ENCODE measurements at regions not wholly inside any gene's neighbourhood (a gene's known extent, or its start where the extent isn't known, plus 50 kb on each side); places are given as distances from the start of the nearest gene placed in this dataset.

DNA sequence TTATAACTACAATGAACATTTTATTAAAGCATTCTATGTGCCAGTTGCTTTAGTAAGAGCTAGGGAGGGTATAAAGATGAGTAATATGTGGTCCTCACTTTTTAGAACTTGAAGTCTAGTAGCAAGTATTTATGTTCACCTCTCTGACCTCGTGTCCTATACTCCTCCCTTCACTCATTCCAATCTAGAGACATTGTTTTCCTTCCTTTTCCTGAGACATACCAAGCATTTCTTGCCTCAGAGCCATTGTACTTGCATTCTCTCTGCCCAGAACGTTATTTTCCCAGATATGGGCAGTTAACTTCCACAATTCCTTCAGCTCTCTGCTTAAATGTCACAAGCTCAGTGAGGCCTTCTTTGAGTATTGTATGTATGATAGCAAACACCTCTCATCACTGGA lies 408.6 kb downstream of the PDCD6IP start:
- no peak overlapping the region for H3K4me3 ChIP-seq
- H3K27me3 ChIP-seq (ENCODE audit: insufficient read depth in 3 of 3, low read length in 2 of 3), result no peaks in the 10 kb centered on the region
- TF ChIP-seq, protein P1, sequence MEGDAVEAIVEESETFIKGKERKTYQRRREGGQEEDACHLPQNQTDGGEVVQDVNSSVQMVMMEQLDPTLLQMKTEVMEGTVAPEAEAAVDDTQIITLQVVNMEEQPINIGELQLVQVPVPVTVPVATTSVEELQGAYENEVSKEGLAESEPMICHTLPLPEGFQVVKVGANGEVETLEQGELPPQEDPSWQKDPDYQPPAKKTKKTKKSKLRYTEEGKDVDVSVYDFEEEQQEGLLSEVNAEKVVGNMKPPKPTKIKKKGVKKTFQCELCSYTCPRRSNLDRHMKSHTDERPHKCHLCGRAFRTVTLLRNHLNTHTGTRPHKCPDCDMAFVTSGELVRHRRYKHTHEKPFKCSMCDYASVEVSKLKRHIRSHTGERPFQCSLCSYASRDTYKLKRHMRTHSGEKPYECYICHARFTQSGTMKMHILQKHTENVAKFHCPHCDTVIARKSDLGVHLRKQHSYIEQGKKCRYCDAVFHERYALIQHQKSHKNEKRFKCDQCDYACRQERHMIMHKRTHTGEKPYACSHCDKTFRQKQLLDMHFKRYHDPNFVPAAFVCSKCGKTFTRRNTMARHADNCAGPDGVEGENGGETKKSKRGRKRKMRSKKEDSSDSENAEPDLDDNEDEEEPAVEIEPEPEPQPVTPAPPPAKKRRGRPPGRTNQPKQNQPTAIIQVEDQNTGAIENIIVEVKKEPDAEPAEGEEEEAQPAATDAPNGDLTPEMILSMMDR (IDR thresholded peaks at IDR 0.05), result no peak
- intact Hi-C loops (cut with DNase I), result no loop called here
- no peaks in the 10 kb centered on the region for H3K9me3 ChIP-seq
- WGBS, 3 donors, result 45 to 51% (median 50%) methylated on average over 2 of the region's 2 CpGs
- H3K27ac ChIP-seq, result no peak overlapping the region
- no peaks in the 10 kb centered on the region for H3K36me3 ChIP-seq (ENCODE audit: insufficient read depth in 1 of 2, low read depth in 1 of 2)
- DNase-seq, result no peak
- no peaks in the 10 kb centered on the region for H3K4me1 ChIP-seq
- no peak for ATAC-seq

DNA sequence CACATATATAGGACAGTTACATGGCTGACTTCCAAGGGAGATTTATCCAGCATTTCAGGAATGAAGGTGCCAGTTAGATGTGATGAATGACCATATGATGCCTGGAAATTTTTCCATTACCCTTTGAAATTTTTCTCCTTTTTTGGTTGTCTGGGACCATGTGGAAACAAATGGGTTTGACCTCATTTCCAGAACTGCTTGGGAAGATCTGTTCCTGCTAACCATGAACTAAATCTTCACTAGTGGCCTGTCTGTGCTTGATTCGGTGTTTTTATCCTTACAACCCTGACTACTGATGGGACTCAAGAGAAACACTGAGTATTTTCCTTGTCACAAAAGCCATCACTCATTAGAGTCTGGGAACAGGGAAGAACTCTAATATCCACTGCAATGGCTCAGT lies 409.4 kb downstream of the PDCD6IP start:
- Histone ChIP-seq H3K27me3 (ENCODE audit: insufficient read depth in 3 of 3, low read length in 2 of 3) (no peaks in the 10 kb centered on the region), H3K9me3 (no peaks in the 10 kb centered on the region), H3K27ac (no peak overlapping the region), H3K36me3 (ENCODE audit: insufficient read depth in 1 of 2, low read depth in 1 of 2) (no peaks in the 10 kb centered on the region), H3K4me1 (no peaks in the 10 kb centered on the region), H3K4me3 (no peak overlapping the region)
- WGBS, 3 donors, result 10 to 32% (median 24%) methylated on average over 1 of the region's 1 CpG
- ATAC-seq (no peak), DNase-seq (no peak)
- intact Hi-C loops (cut with DNase I), result no loop called here
- TF ChIP-seq, protein P1 (IDR thresholded peaks at IDR 0.05), result no peak

DNA sequence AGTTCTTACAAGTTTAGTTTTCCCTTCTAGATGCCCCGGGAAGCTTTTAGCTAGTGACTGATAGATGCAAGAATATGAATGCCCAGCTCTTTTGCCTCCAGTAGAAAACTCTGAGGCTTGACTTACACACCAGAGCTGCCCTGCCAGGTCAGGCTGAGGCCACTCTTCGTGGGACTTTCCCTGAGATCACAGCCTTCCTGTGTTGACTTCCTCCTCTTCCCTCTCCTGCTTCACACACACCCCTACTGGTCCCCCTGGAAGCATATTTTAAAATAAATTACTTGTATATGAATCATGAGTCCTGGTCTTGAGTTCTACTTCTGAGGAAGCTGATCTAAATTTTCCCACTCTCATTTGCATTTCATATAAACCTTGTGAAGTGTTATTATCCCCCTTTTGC lies 413.7 kb downstream of the PDCD6IP start:
- intact Hi-C loops (cut with DNase I), result no loop called here
- Histone ChIP-seq H3K9me3 (no peaks in the 10 kb centered on the region), H3K27me3 (ENCODE audit: insufficient read depth in 3 of 3, low read length in 2 of 3) (no peaks in the 10 kb centered on the region), H3K27ac (no peak overlapping the region), H3K4me1 (no peaks in the 10 kb centered on the region), H3K4me3 (no peak overlapping the region), H3K36me3 (ENCODE audit: insufficient read depth in 1 of 2, low read depth in 1 of 2) (no peaks in the 10 kb centered on the region)
- DNase-seq (no peak), ATAC-seq (no peak)
- WGBS, 3 donors, result 32 to 41% (median 36%) methylated on average over 2 of the region's 2 CpGs
- TF ChIP-seq, protein P1 (IDR thresholded peaks at IDR 0.05), result no peak

DNA sequence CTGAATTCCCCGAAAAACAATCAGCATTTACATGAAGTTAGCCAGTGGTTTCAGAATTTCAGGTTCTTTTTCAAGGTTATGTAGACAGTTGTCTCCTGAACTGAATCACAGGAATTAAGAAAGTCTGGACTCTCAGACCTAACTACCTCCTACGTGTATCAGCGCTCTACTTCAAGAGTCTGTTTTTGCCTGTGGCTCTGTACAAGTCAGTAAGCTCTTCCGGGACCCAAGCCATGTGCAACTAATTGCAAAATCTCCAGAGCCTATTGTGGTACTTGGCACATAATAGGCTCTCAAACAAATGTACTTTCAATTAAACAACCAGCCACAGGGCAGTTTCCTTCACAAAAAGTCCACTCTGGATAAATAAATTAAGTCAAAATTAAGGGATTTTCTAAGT lies 414.2 kb downstream of the PDCD6IP start:
- intact Hi-C loops (cut with DNase I), result no loop called here
- no peak for DNase-seq
- Histone ChIP-seq H3K4me1 (no peaks in the 10 kb centered on the region), H3K27ac (no peak overlapping the region), H3K36me3 (ENCODE audit: insufficient read depth in 1 of 2, low read depth in 1 of 2) (no peaks in the 10 kb centered on the region), H3K4me3 (no peak overlapping the region), H3K9me3 (no peaks in the 10 kb centered on the region), H3K27me3 (ENCODE audit: insufficient read depth in 3 of 3, low read length in 2 of 3) (no peaks in the 10 kb centered on the region)
- ATAC-seq, result peak in 1 of 4 donors; percentile 49
- 29 to 39% (median 32%) methylated on average over 4 of the region's 4 CpGs for WGBS, 3 donors
- TF ChIP-seq, protein P1 (IDR thresholded peaks at IDR 0.05), result no peak

DNA sequence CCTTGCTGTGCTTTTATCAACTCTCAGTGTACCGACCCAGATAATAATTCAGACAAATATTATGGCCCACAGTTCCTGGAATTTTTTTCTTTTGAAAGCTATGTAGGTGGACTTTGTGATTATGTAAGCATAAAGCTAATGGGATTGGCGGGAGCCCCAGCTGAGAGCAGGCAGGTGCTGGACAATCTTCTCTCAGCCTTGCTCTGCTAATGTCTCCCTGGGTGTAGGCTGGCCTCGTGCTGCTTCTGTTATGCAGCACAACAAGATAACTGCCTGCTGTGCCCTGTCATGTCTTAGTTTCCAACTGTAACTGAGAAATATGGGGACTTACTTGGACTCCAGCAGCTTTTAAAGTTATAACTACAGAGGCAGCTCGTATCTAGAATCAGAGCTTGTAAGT lies 415.0 kb downstream of the PDCD6IP start:
- ATAC-seq (no peak), DNase-seq (no peak)
- TF ChIP-seq, protein P1 (IDR thresholded peaks at IDR 0.05), result no peak
- Histone ChIP-seq H3K36me3 (ENCODE audit: insufficient read depth in 1 of 2, low read depth in 1 of 2) (no peaks in the 10 kb centered on the region), H3K27me3 (ENCODE audit: insufficient read depth in 3 of 3, low read length in 2 of 3) (no peaks in the 10 kb centered on the region), H3K4me3 (no peak overlapping the region), H3K9me3 (no peaks in the 10 kb centered on the region), H3K27ac (no peak overlapping the region), H3K4me1 (no peaks in the 10 kb centered on the region)
- WGBS, 3 donors, result 67 to 72% (median 67%) methylated on average over 4 of the region's 4 CpGs
- intact Hi-C loops (cut with DNase I), result no loop called here
